A549 (cell line): ENCODE measurements at regions not wholly inside any gene's neighbourhood (a gene's known extent, or its start where the extent isn't known, plus 50 kb on each side); places are given as distances from the start of the nearest gene placed in this dataset.

ENCODE experiments used
- CBX8 ChIP-seq: fragments of 200-600 bp; sonication (generic); IDR thresholded peaks from 2 replicates; pipeline ENCODE4 v1.6.1; 2016
- CHD2 ChIP-seq: fragments of 150-350 bp; IDR thresholded peaks from 2 replicates; pipeline ENCODE4 v1.6.1; 2014; ENCODE audit warnings: low read length; ENCODE audit not compliant: partially characterized antibody
- EP300 ChIP-seq, 2 experiments: fragments of >200 bp; sonication (Bioruptor Twin); formaldehyde crosslinking; IDR thresholded peaks; 2 replicates in 1 of 2; 3 replicates in 1 of 2; pipeline ENCODE4 v1.6.1; 2016 to 2017
- FOSL2 ChIP-seq, 2 experiments: fragments of 450-650 bp in 1 of 2; fragments of >200 bp in 1 of 2; sonication (Bioruptor Twin) in 1 of 2; formaldehyde crosslinking; IDR thresholded peaks; 2 replicates each; pipeline versions ENCODE4 v1.5.0 to v1.6.1; 2016 to 2020; ENCODE audit warnings: mild to moderate bottlenecking in 1 of 2, moderate library complexity in 1 of 2
- KDM1A ChIP-seq: fragments of 200-600 bp; sonication (generic); IDR thresholded peaks from 2 replicates; pipeline ENCODE4 v1.6.1; 2016; ENCODE audit warnings: low read depth, mild to moderate bottlenecking
- POLR2A ChIP-seq: IDR thresholded peaks from 2 replicates; pipeline ENCODE4 v1.6.1; 2012; ENCODE audit warnings: mild to moderate bottlenecking, low read length
- RCOR1 ChIP-seq: fragments of 150-350 bp; IDR thresholded peaks from 2 replicates; pipeline ENCODE4 v1.6.1; 2014; ENCODE audit warnings: antibody characterized with exemption, low read length, low read depth
- RFX5 ChIP-seq: fragments of 450-650 bp; IDR thresholded peaks from 2 replicates; pipeline ENCODE4 v1.7.1; 2014; ENCODE audit warnings: antibody characterized with exemption, mild to moderate bottlenecking, moderate library complexity
- ZC3H11A ChIP-seq: fragments of 450-650 bp; IDR thresholded peaks from 2 replicates; pipeline ENCODE4 v1.6.1; 2014; ENCODE audit warnings: antibody characterized with exemption, mild to moderate bottlenecking
- TF ChIP-seq, protein P1 (sequence below): fragments of 200-600 bp; sonication (generic); IDR thresholded peaks from 2 replicates; pipeline ENCODE4 v1.6.1; 2016; ENCODE audit warnings: antibody characterized with exemption, mild to moderate bottlenecking, moderate library complexity
- TF ChIP-seq, protein P2 (sequence below): fragments of >200 bp; sonication (Bioruptor Twin); formaldehyde crosslinking; IDR thresholded peaks from 3 replicates; pipeline ENCODE4 v1.5.1; 2016
- TF ChIP-seq, protein P3 (sequence below): IDR thresholded peaks from 2 replicates; pipeline ENCODE4 v1.6.1; 2012
- TF ChIP-seq, protein P4 (sequence below): fragments of 450-650 bp; IDR thresholded peaks from 2 replicates; pipeline ENCODE4 v1.6.1; 2014; ENCODE audit warnings: antibody characterized with exemption

DNA sequence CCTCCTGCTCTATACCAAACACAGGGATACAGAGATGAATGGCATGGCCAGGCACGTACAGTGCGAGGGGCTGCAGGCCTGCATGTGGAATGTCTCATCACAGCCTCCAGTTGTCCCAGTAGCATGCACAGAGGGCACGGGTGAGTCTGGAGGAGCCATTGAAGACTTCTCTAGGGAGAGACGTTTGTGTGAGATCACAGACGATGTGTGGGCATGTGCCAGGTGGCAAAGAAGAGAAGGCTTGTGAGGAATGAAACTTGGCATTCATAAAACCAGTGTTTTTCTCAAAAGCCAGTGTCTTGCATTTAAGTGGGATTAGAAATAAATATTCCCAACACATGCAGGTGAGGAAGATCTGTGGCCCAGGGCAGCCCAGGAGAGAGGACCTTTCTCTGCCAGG lies 119.1 kb upstream of the UBE3A start:
- no peak for TF ChIP-seq POLR2A
- TF ChIP-seq, protein P1, sequence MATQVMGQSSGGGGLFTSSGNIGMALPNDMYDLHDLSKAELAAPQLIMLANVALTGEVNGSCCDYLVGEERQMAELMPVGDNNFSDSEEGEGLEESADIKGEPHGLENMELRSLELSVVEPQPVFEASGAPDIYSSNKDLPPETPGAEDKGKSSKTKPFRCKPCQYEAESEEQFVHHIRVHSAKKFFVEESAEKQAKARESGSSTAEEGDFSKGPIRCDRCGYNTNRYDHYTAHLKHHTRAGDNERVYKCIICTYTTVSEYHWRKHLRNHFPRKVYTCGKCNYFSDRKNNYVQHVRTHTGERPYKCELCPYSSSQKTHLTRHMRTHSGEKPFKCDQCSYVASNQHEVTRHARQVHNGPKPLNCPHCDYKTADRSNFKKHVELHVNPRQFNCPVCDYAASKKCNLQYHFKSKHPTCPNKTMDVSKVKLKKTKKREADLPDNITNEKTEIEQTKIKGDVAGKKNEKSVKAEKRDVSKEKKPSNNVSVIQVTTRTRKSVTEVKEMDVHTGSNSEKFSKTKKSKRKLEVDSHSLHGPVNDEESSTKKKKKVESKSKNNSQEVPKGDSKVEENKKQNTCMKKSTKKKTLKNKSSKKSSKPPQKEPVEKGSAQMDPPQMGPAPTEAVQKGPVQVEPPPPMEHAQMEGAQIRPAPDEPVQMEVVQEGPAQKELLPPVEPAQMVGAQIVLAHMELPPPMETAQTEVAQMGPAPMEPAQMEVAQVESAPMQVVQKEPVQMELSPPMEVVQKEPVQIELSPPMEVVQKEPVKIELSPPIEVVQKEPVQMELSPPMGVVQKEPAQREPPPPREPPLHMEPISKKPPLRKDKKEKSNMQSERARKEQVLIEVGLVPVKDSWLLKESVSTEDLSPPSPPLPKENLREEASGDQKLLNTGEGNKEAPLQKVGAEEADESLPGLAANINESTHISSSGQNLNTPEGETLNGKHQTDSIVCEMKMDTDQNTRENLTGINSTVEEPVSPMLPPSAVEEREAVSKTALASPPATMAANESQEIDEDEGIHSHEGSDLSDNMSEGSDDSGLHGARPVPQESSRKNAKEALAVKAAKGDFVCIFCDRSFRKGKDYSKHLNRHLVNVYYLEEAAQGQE = no peak
- TF ChIP-seq, protein P2, sequence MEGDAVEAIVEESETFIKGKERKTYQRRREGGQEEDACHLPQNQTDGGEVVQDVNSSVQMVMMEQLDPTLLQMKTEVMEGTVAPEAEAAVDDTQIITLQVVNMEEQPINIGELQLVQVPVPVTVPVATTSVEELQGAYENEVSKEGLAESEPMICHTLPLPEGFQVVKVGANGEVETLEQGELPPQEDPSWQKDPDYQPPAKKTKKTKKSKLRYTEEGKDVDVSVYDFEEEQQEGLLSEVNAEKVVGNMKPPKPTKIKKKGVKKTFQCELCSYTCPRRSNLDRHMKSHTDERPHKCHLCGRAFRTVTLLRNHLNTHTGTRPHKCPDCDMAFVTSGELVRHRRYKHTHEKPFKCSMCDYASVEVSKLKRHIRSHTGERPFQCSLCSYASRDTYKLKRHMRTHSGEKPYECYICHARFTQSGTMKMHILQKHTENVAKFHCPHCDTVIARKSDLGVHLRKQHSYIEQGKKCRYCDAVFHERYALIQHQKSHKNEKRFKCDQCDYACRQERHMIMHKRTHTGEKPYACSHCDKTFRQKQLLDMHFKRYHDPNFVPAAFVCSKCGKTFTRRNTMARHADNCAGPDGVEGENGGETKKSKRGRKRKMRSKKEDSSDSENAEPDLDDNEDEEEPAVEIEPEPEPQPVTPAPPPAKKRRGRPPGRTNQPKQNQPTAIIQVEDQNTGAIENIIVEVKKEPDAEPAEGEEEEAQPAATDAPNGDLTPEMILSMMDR = no peak
- no peak for TF ChIP-seq EP300 (IDR thresholded peaks at IDR 0.05)
- TF ChIP-seq CBX8 = no peak
- TF ChIP-seq, protein P3, sequence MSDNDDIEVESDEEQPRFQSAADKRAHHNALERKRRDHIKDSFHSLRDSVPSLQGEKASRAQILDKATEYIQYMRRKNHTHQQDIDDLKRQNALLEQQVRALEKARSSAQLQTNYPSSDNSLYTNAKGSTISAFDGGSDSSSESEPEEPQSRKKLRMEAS = no peak
- no peak for TF ChIP-seq CHD2
- TF ChIP-seq RFX5 = no peak
- TF ChIP-seq RCOR1 = no peak
- no peak for TF ChIP-seq KDM1A
- no peak for TF ChIP-seq FOSL2 (IDR thresholded peaks at IDR 0.05)
- no peak for TF ChIP-seq FOSL2 (CRISPR knock-in tag; IDR thresholded peaks at IDR 0.05)
- no peak for TF ChIP-seq ZC3H11A
- TF ChIP-seq, protein P4, sequence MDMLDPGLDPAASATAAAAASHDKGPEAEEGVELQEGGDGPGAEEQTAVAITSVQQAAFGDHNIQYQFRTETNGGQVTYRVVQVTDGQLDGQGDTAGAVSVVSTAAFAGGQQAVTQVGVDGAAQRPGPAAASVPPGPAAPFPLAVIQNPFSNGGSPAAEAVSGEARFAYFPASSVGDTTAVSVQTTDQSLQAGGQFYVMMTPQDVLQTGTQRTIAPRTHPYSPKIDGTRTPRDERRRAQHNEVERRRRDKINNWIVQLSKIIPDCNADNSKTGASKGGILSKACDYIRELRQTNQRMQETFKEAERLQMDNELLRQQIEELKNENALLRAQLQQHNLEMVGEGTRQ = no peak
